ENCODE measurements at regions not wholly inside any gene's neighbourhood (a gene's known extent, or its start where the extent isn't known, plus 50 kb on each side); places are given as distances from the start of the nearest gene placed in this dataset.

- no peak for TF ChIP-seq CTCF (IDR thresholded peaks at IDR 0.05)
- TF ChIP-seq POLR2AphosphoS5 (IDR thresholded peaks at IDR 0.05) = no peak
- no peak for TF ChIP-seq POLR2A (IDR thresholded peaks at IDR 0.05)
These were observed 265.5 kb upstream of the CCL2 start for GRCh38 chr17:33989361-33990148.

All from transverse colon (tissue), 4 donors.